K562 (cell line): ENCODE measurements at regions not wholly inside any gene's neighbourhood (a gene's known extent, or its start where the extent isn't known, plus 50 kb on each side); places are given as distances from the start of the nearest gene placed in this dataset.

Experiments used
- ATAC-seq: fragments of 200-7000 bp; cut with Tn5 transposase; 3 replicates; pipeline ENCODE4 v1.9.1; 2020; ENCODE audit warnings: moderate library complexity
- BruUV-seq: library from RNA; stranded (reverse); fragments of 400-500 nt; replicated peaks from 2 replicates; lab custom pipeline; 2021; lab: Mats Ljungman, UMichigan
- CTCF ChIA-PET: fragments of 300-600 bp; formaldehyde crosslinking; extraction: SDS; loops from one replicate; lab custom pipeline; 2021; ENCODE audit warnings: low intra/inter-chr PET ratio; lab: Yijun Ruan, JAX
- POLR2A ChIA-PET: fragments of 300-600, 350-650 bp; sonication (Branson Sonifier 250); formaldehyde crosslinking; extraction: SDS; loops from one replicate; lab custom pipeline; 2021; ENCODE audit warnings: antibody characterized with exemption, inconsistent platforms; lab: Yijun Ruan, JAX
- DNase-seq, 4 experiments: peaks; one replicate each; pipeline versions ENCODE4 v3.0.0 to v3.0.0-alpha.2; 2011 to 2018; ENCODE audit warnings: low spot score in 3 of 4, mixed read lengths in 3 of 4; ENCODE audit errors: extremely low read depth in 1 of 4
- FAIRE-seq: peaks from 2 replicates; lab custom pipeline; 2011; peaks lifted over from hg19 to GRCh38; lab: Jason Lieb, UNC
- H2AFZ ChIP-seq: 2 replicates; pipeline ENCODE4 v1.6.0; 2011; ENCODE audit warnings: low read depth, low read length, control low read depth, inconsistent platforms
- H3K27ac ChIP-seq: fragments of 200-600 bp; 3 replicates; pipeline ENCODE4 v1.8.0; 2011; ENCODE audit warnings: low read depth, mild to moderate bottlenecking, control low read depth, inconsistent platforms, low read length, moderate library complexity, mixed read lengths; ENCODE audit errors: extremely low read depth
- H3K27me3 ChIP-seq, 2 experiments: fragments of 300-600 bp in 1 of 2; 2 replicates in 1 of 2; 3 replicates in 1 of 2; pipeline versions ENCODE4 v1.6.0 to v1.8.0; 2011; ENCODE audit warnings: inconsistent platforms in 2 of 2, low read length in 2 of 2, mild to moderate bottlenecking in 1 of 2, mixed read lengths in 1 of 2, moderate library complexity in 1 of 2; ENCODE audit not compliant: control insufficient read depth in 2 of 2, insufficient read depth in 2 of 2
- H3K36me3 ChIP-seq: fragments of 300-600 bp; 3 replicates; pipeline ENCODE4 v1.8.0; 2011; ENCODE audit warnings: mild to moderate bottlenecking, low read length, inconsistent platforms; ENCODE audit not compliant: control insufficient read depth, insufficient read depth
- H3K4me1 ChIP-seq, 2 experiments: fragments of 200-600 bp in 1 of 2; replicated peaks in 1 of 2; 2 replicates in 1 of 2; 3 replicates in 1 of 2; pipeline versions ENCODE4 v1.5.1 to v1.8.0; 2011; ENCODE audit warnings: inconsistent platforms in 2 of 2, low read length in 2 of 2, mild to moderate bottlenecking in 1 of 2, mixed read lengths in 1 of 2, moderate library complexity in 1 of 2; ENCODE audit not compliant: control insufficient read depth in 2 of 2, insufficient read depth in 2 of 2
- H3K4me2 ChIP-seq: 2 replicates; pipeline ENCODE4 v1.6.1; 2011; ENCODE audit warnings: low read length, control low read depth, inconsistent platforms, mixed read lengths; ENCODE audit not compliant: insufficient read depth
- H3K4me3 ChIP-seq: fragments of 200-600 bp; sonication (generic), shearing (Covaris generic); 2 replicates; pipeline ENCODE4 v1.5.1; 2016; ENCODE audit warnings: control low read depth, inconsistent platforms
- H3K79me2 ChIP-seq: fragments of 200-600 bp; 3 replicates; pipeline ENCODE4 v1.8.0; 2011; ENCODE audit warnings: low read length, inconsistent platforms; ENCODE audit not compliant: control insufficient read depth, insufficient read depth
- H3K9ac ChIP-seq, 2 experiments: 2 replicates each; pipeline versions ENCODE4 v1.6.0 to v1.6.1; 2011; ENCODE audit warnings: low read depth in 2 of 2, low read length in 2 of 2, control low read depth in 1 of 2, inconsistent platforms in 1 of 2, mild to moderate bottlenecking in 1 of 2, mixed read lengths in 1 of 2; ENCODE audit not compliant: insufficient read depth in 1 of 2
- H3K9me1 ChIP-seq: one replicate; pipeline ENCODE4 v1.6.0; 2011; ENCODE audit warnings: inconsistent platforms, mild to moderate bottlenecking, low read length, moderate library complexity; ENCODE audit not compliant: control insufficient read depth, insufficient read depth
- H3K9me3 ChIP-seq: replicated peaks from 2 replicates; pipeline ENCODE4 v1.5.1; 2011; ENCODE audit warnings: low read depth, low read length, inconsistent platforms; ENCODE audit not compliant: control insufficient read depth, insufficient read depth
- H4K20me1 ChIP-seq: replicated peaks from 2 replicates; pipeline ENCODE4 v1.6.1; 2011; ENCODE audit warnings: low read length, inconsistent platforms, mixed read lengths; ENCODE audit not compliant: control insufficient read depth, insufficient read depth
- HES1 ChIP-seq: fragments of 450-650 bp; IDR thresholded peaks from 2 replicates; pipeline ENCODE4 v1.6.1; 2016; ENCODE audit warnings: low read depth, mild to moderate bottlenecking, moderate library complexity
- NCOA1 ChIP-seq: fragments of 450-650 bp; IDR thresholded peaks from 2 replicates; pipeline ENCODE4 v1.6.1; 2016; ENCODE audit warnings: low read depth
- NFYB ChIP-seq: IDR thresholded peaks from 2 replicates; pipeline ENCODE4 v1.6.1; 2011; ENCODE audit warnings: mild to moderate bottlenecking, moderate library complexity; ENCODE audit not compliant: insufficient read length; ENCODE audit errors: extremely low read depth
- TOE1 ChIP-seq, 2 experiments: fragments of 450-650 bp in 1 of 2; sonication (generic) in 1 of 2; formaldehyde crosslinking in 1 of 2; IDR thresholded peaks; 2 replicates each; pipeline versions ENCODE4 v1.7.1 to v1.8.0; 2016 to 2022; ENCODE audit warnings: borderline replicate concordance in 2 of 2, mild to moderate bottlenecking in 2 of 2, antibody characterized with exemption in 1 of 2, inconsistent platforms in 1 of 2, low read depth in 1 of 2, missing genetic modification reagents in 1 of 2, moderate library complexity in 1 of 2
- WGBS: fragments of 100-300 bp; shearing (Covaris generic); methylation state at CpG from one replicate; pipeline ENCODE4 v1.1.6; 2016; ENCODE audit warnings: low coverage, mixed read lengths; ENCODE audit not compliant: insufficient coverage; ENCODE audit errors: missing lambda C conversion rate; 5-methylcytosine and 5-hydroxymethylcytosine counted together
- in situ Hi-C: fragments of 300-500 bp; cut with MboI; formaldehyde crosslinking; loops from 4 replicates; pipeline ENCODE4 v1.15.0; 2018; ENCODE audit warnings: inconsistent platforms, mixed read lengths
- intact Hi-C: fragments of 100-400 bp; cut with micrococcal nuclease; formaldehyde crosslinking; loops from 2 replicates; pipeline ENCODE4 v1.14.2; 2022

GRCh38 chr9:118364266-118365106 is 660.3 kb downstream of the TLR4 start:
- Histone ChIP-seq H3K9me1 (no peaks in the 10 kb centered on the region), H3K4me2 (no peak overlapping the region), H3K4me3 (no peak overlapping the region), H3K36me3 (no peaks in the 10 kb centered on the region), H4K20me1 (no peaks in the 10 kb centered on the region), H3K27ac (no peak overlapping the region), H2AFZ (no peak overlapping the region), H3K9me3 (no peaks in the 10 kb centered on the region), H3K27me3 (no peaks in the 10 kb centered on the region), H3K4me1 (no peaks in the 10 kb centered on the region), H3K79me2 (no peaks in the 10 kb centered on the region)
- 0% methylated on average over 6 of the region's 7 CpGs for WGBS
- DNase-seq (no peak), FAIRE-seq (no peak), ATAC-seq (no peak)
- intact Hi-C loops (no loop called here), in situ Hi-C loops (no loop called here)
- ChIA-PET CTCF (no interaction called here), POLR2A (no interaction called here)
- no TSS peak for BruUV-seq
- TF ChIP-seq TOE1 (IDR thresholded peaks at IDR 0.05; ENCODE audit: borderline replicate concordance): no peak
- no peak for TF ChIP-seq TOE1 (CRISPR knock-in tag; IDR thresholded peaks at IDR 0.05; ENCODE audit: borderline replicate concordance, low read depth)
- no peak for TF ChIP-seq NFYB
- TF ChIP-seq HES1: no peak
- TF ChIP-seq NCOA1: no peak
- TF ChIP-seq, all 486 proteins: peak for 0
- H3K9ac ChIP-seq: no peak overlapping the region
